Colonic mucosa (tissue), 4 donors: ENCODE measurements at regions not wholly inside any gene's neighbourhood (a gene's known extent, or its start where the extent isn't known, plus 50 kb on each side); places are given as distances from the start of the nearest gene placed in this dataset.
"Not testable (repeated sequence)": the region's sequence is repeated elsewhere in the genome, so short reads cannot be mapped to it uniquely, and the experiment has no call there.

ENCODE experiments used
- DNase-seq: peaks from one replicate; pipeline ENCODE4 v3.0.0-alpha.2; 2020
- H3K27ac ChIP-seq: fragments of 200-600 bp; one replicate; pipeline ENCODE4 v1.8.0; 2021
- H3K27me3 ChIP-seq: fragments of 200-600 bp; one replicate; pipeline ENCODE4 v1.8.0; 2021
- H3K36me3 ChIP-seq: fragments of 200-600 bp; one replicate; pipeline ENCODE4 v1.8.0; 2021
- H3K4me1 ChIP-seq: fragments of 200-600 bp; one replicate; pipeline ENCODE4 v1.8.0; 2021; ENCODE audit warnings: mild to moderate bottlenecking
- H3K4me3 ChIP-seq: fragments of 200-600 bp; one replicate; pipeline ENCODE4 v1.8.0; 2021
- H3K9ac ChIP-seq, 2 donors: one replicate each; pipeline ENCODE4 v1.7.0; 2013; ENCODE audit warnings: control low read depth in 2 of 2, low read depth in 2 of 2, low read length in 2 of 2
- H3K9me3 ChIP-seq: fragments of 200-600 bp; one replicate; pipeline ENCODE4 v1.8.0; 2021
- intact Hi-C: fragments of 100-400 bp; cut with DNase I; formaldehyde crosslinking; loops from one replicate; pipeline ENCODE4 v1.14.1; 2022
- TF ChIP-seq, protein P1 (sequence below): fragments of 200-600 bp; IDR thresholded peaks from one replicate; pipeline ENCODE4 v1.8.0; 2022; ENCODE audit warnings: antibody characterized with exemption, mild to moderate bottlenecking
- donor health status: healthy.
- donor health status: DM: no; HTN: no; CAD: no.
- donor health status: DM: no; HTN: no; CAD: no.

GRCh38 chr18:56483386-56483785 is 155.0 kb downstream of the TXNL1 start:
- H3K27me3 ChIP-seq, result no peaks in the 10 kb centered on the region
- no peaks in the 10 kb centered on the region for H3K4me1 ChIP-seq
- no peaks in the 10 kb centered on the region for H3K36me3 ChIP-seq
- H3K9ac ChIP-seq, result no peak overlapping the region
- intact Hi-C loops, result no loop called here
- no peaks in the 10 kb centered on the region for H3K9me3 ChIP-seq
- no peak overlapping the region for H3K4me3 ChIP-seq
- TF ChIP-seq, protein P1, sequence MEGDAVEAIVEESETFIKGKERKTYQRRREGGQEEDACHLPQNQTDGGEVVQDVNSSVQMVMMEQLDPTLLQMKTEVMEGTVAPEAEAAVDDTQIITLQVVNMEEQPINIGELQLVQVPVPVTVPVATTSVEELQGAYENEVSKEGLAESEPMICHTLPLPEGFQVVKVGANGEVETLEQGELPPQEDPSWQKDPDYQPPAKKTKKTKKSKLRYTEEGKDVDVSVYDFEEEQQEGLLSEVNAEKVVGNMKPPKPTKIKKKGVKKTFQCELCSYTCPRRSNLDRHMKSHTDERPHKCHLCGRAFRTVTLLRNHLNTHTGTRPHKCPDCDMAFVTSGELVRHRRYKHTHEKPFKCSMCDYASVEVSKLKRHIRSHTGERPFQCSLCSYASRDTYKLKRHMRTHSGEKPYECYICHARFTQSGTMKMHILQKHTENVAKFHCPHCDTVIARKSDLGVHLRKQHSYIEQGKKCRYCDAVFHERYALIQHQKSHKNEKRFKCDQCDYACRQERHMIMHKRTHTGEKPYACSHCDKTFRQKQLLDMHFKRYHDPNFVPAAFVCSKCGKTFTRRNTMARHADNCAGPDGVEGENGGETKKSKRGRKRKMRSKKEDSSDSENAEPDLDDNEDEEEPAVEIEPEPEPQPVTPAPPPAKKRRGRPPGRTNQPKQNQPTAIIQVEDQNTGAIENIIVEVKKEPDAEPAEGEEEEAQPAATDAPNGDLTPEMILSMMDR, result no peak
- no peak for DNase-seq
- no peak overlapping the region for H3K27ac ChIP-seq

DNA sequence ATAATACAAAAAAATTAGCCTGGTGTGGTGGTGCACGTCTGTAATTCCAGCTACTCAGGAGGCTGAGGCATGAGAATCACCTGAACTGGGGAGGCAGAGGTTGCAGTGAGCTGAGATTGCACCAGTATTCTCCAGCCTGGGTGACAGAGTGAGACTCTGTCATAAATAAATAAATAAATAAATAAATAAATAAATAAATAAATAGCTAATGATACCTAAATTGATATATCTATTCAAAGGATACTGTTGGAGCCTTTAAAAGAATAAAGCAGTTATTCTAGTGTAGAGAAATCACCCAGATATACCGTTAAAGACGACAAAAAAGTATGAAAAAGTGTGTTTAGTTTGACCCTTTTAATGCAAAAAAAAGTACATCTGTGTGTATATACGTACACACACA is 155.6 kb downstream of the TXNL1 start:
- H3K4me3 ChIP-seq, H3K4me1 ChIP-seq, intact Hi-C loops, DNase-seq, H3K27ac ChIP-seq, H3K9ac ChIP-seq, H3K27me3 ChIP-seq, H3K36me3 ChIP-seq, H3K9me3 ChIP-seq: not testable (repeated sequence)

- intact Hi-C loops, result no loop called here
Measured at GRCh38 chr18:56481751-56482150, 156.6 kb downstream of the TXNL1 start.

DNA sequence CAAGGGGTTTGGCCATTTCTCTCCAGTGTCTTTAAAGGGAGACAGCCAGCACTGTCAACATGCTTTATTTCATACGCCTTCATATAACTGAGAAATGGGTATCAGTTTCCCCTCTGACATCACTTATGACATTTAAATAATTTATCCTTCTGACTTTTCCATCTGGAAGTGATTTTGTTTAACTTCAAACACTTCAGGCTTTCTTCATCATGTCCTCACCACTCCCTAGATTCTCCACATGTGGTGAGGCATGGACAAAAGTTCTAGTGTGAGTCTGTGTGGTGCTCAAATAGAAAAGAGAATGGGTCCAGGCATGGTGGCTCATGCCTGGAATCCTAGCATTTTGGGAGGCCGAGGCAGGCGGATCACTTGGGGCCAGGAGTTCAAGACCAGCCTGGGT is 158.6 kb downstream of the TXNL1 start:
- no peaks in the 10 kb centered on the region for H3K36me3 ChIP-seq
- H3K9me3 ChIP-seq, result no peaks in the 10 kb centered on the region
- H3K4me3 ChIP-seq, result no peak overlapping the region
- TF ChIP-seq, protein P1, result no peak
- H3K27me3 ChIP-seq, result no peaks in the 10 kb centered on the region
- intact Hi-C loops, result no loop called here
- no peaks in the 10 kb centered on the region for H3K4me1 ChIP-seq
- H3K27ac ChIP-seq, result no peak overlapping the region
- no peak overlapping the region for H3K9ac ChIP-seq
- no peak for DNase-seq

More at GRCh38 chr18:56481751-56482150, 156.6 kb downstream of the TXNL1 start:
- Histone ChIP-seq H3K4me1 (no peaks in the 10 kb centered on the region), H3K36me3 (no peaks in the 10 kb centered on the region), H3K9ac (no peak overlapping the region), H3K9me3 (no peaks in the 10 kb centered on the region), H3K27ac (no peak overlapping the region), H3K4me3 (no peak overlapping the region), H3K27me3 (no peaks in the 10 kb centered on the region)
- TF ChIP-seq, protein P1, result no peak
- DNase-seq, result no peak

DNA sequence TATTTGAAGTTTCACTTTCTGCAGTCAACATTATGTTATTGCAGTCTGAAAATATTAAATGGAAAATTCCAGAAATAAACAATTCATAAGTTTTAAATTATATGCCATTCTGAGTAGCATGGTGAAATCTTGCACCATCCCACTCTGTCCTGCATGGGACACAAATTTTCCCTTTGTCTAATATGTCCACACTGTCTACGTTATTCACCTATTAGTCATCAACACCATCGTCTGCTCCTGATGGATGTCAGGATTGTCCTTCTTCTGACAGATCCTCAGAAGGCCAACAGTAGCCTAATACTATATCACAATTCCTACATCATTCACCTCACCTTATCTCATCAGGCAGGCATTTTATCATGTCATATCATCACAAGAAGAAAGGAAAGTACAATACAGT is 163.1 kb downstream of the TXNL1 start:
- intact Hi-C loops, result no loop called here
- Histone ChIP-seq H3K4me1 (no peaks in the 10 kb centered on the region), H3K27me3 (no peaks in the 10 kb centered on the region), H3K36me3 (no peaks in the 10 kb centered on the region), H3K4me3 (no peak overlapping the region), H3K27ac (no peak overlapping the region), H3K9me3 (no peaks in the 10 kb centered on the region), H3K9ac (no peak overlapping the region)
- no peak for DNase-seq
- TF ChIP-seq, protein P1, result no peak

DNA sequence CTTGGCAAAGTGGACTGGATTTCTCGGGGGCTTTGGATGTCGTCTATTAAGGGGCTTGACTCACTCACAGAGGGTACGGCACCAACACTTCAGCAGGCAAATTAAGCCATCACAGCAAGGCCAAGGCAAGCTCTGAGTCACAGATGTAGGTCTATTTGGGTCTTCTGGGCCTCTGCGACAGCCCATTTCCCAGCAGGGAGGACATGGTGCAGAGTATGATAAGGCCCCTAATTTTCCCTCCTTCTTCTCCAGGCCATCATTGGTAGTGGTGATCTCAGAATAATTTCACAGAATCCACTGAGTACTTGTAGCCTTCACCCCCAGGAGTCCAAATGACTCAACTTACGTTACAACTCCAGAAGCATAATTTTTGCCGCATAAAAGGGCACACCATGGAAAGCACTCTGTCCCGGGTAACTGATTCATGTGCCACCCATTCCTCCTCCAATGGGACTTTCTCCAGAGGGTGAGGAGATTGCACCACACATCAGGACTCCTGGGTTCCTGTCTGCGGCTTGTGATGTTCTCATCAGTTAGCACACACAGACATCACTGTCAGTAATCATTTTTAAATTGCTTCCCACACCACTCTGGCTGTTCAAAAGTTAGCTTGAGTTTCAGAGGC is 164.9 kb downstream of the TXNL1 start:
- H3K36me3 ChIP-seq, result no peaks in the 10 kb centered on the region
- H3K27me3 ChIP-seq, result no peaks in the 10 kb centered on the region
- no peak overlapping the region for H3K27ac ChIP-seq
- no peak overlapping the region for H3K4me3 ChIP-seq
- no peak overlapping the region for H3K9ac ChIP-seq
- TF ChIP-seq, protein P1, result no peak
- DNase-seq, result no peak
- no peaks in the 10 kb centered on the region for H3K4me1 ChIP-seq
- intact Hi-C loops, result no loop called here
- H3K9me3 ChIP-seq, result no peaks in the 10 kb centered on the region
